H9 (cell line): ENCODE measurements at regions not wholly inside any gene's neighbourhood (a gene's known extent, or its start where the extent isn't known, plus 50 kb on each side); places are given as distances from the start of the nearest gene placed in this dataset.

Experiments
- DNase-seq: peaks from one replicate; pipeline ENCODE4 v3.0.0-alpha.2; 2017
- H2AFZ ChIP-seq: one replicate; pipeline ENCODE4 v1.6.1; 2013; ENCODE audit warnings: mild to moderate bottlenecking, low read length, control low read depth, moderate library complexity
- H2AK5ac ChIP-seq: 2 replicates; pipeline ENCODE4 v1.6.1; 2013; ENCODE audit warnings: low read length, control low read depth, mixed read lengths; ENCODE audit not compliant: insufficient read length
- H2BK120ac ChIP-seq: one replicate; pipeline ENCODE4 v1.6.1; 2013; ENCODE audit warnings: low read depth, mild to moderate bottlenecking, low read length, control low read depth, inconsistent platforms; ENCODE audit not compliant: poor library complexity, severe bottlenecking
- H2BK12ac ChIP-seq: 2 replicates; pipeline ENCODE4 v1.6.1; 2013; ENCODE audit warnings: low read length, control low read depth, mixed read lengths, low read depth; ENCODE audit not compliant: insufficient read length
- H2BK15ac ChIP-seq: 2 replicates; pipeline ENCODE4 v1.6.1; 2013; ENCODE audit warnings: low read depth, low read length, control low read depth
- H2BK20ac ChIP-seq: one replicate; pipeline ENCODE4 v1.6.1; 2013; ENCODE audit warnings: low read depth, mild to moderate bottlenecking, low read length, control low read depth, inconsistent platforms; ENCODE audit not compliant: poor library complexity, severe bottlenecking
- H2BK5ac ChIP-seq: 2 replicates; pipeline ENCODE4 v1.6.1; 2013; ENCODE audit warnings: low read length, control low read depth, mixed read lengths; ENCODE audit not compliant: insufficient read length
- H3K14ac ChIP-seq: 2 replicates; pipeline ENCODE4 v1.6.1; 2013; ENCODE audit warnings: low read length, control low read depth; ENCODE audit not compliant: insufficient read depth
- H3K18ac ChIP-seq: 2 replicates; pipeline ENCODE4 v1.6.1; 2013; ENCODE audit warnings: low read depth, mild to moderate bottlenecking, mixed read lengths, low read length, control low read depth; ENCODE audit not compliant: insufficient read length
- H3K23ac ChIP-seq: 2 replicates; pipeline ENCODE4 v1.6.1; 2013; ENCODE audit warnings: low read length, control low read depth, mixed read lengths, low read depth; ENCODE audit not compliant: insufficient read length
- H3K23me2 ChIP-seq: 2 replicates; pipeline ENCODE4 v1.6.1; 2013; ENCODE audit warnings: low read depth, mild to moderate bottlenecking, mixed read lengths, low read length, control low read depth; ENCODE audit not compliant: insufficient read length, poor library complexity, severe bottlenecking
- H3K27ac ChIP-seq: 2 replicates; pipeline ENCODE4 v1.5.1; 2013; ENCODE audit warnings: low read length, control low read depth, mixed read lengths, low read depth; ENCODE audit not compliant: insufficient read length
- H3K27me3 ChIP-seq: 2 replicates; pipeline ENCODE4 v1.6.1; 2013; ENCODE audit warnings: low read length, control low read depth, inconsistent platforms; ENCODE audit not compliant: insufficient read depth
- H3K4ac ChIP-seq: 2 replicates; pipeline ENCODE4 v1.6.1; 2013; ENCODE audit warnings: low read depth, mild to moderate bottlenecking, control low read depth, inconsistent platforms, low read length, moderate library complexity
- H3K4me1 ChIP-seq: 2 replicates; pipeline ENCODE4 v1.6.1; 2013; ENCODE audit warnings: low read length, control low read depth, inconsistent platforms; ENCODE audit not compliant: insufficient read depth
- H3K4me2 ChIP-seq: 2 replicates; pipeline ENCODE4 v1.6.1; 2013; ENCODE audit warnings: low read length, control low read depth, mixed read lengths; ENCODE audit not compliant: insufficient read length, insufficient read depth
- H3K56ac ChIP-seq: 2 replicates; pipeline ENCODE4 v1.6.1; 2013; ENCODE audit warnings: low read depth, mild to moderate bottlenecking, mixed read lengths, low read length, control low read depth; ENCODE audit not compliant: insufficient read length
- H3K79me1 ChIP-seq: 2 replicates; pipeline ENCODE4 v1.6.1; 2013; ENCODE audit warnings: low read depth, mild to moderate bottlenecking, moderate library complexity, low read length, control low read depth, inconsistent platforms; ENCODE audit not compliant: insufficient read depth, poor library complexity, severe bottlenecking
- H3K79me2 ChIP-seq: 2 replicates; pipeline ENCODE4 v1.6.1; 2013; ENCODE audit warnings: low read length, control low read depth, inconsistent platforms; ENCODE audit not compliant: insufficient read depth
- H3K9ac ChIP-seq: 2 replicates; pipeline ENCODE4 v1.6.1; 2013; ENCODE audit warnings: low read length, control low read depth, mixed read lengths; ENCODE audit not compliant: insufficient read length; ENCODE audit errors: extremely low read depth
- H3K9me3 ChIP-seq: one replicate; pipeline ENCODE4 v1.6.1; 2013; ENCODE audit warnings: low read depth, low read length, inconsistent platforms; ENCODE audit not compliant: control insufficient read depth
- H3T11ph ChIP-seq: one replicate; pipeline ENCODE4 v1.6.1; 2013; ENCODE audit warnings: mild to moderate bottlenecking, low read length, control low read depth, inconsistent platforms
- H4K20me1 ChIP-seq: one replicate; pipeline ENCODE4 v1.6.1; 2013; ENCODE audit not compliant: control insufficient read depth, insufficient read length, insufficient read depth
- H4K5ac ChIP-seq: 2 replicates; pipeline ENCODE4 v1.6.1; 2013; ENCODE audit warnings: low read depth, mild to moderate bottlenecking, mixed read lengths, low read length, control low read depth; ENCODE audit not compliant: insufficient read length
- H4K8ac ChIP-seq: replicated peaks from 2 replicates; pipeline ENCODE4 v1.6.1; 2013; ENCODE audit warnings: low read length, control low read depth, mixed read lengths, low read depth; ENCODE audit not compliant: insufficient read length
- H4K91ac ChIP-seq: 2 replicates; pipeline ENCODE4 v1.6.1; 2013; ENCODE audit warnings: low read depth, mild to moderate bottlenecking, moderate library complexity, mixed read lengths, low read length, control low read depth; ENCODE audit not compliant: insufficient read length
- H3K27ac Mint-ChIP-seq, 3 experiments: 2 replicates in 2 of 3; 3 replicates in 1 of 3; pipeline ENCODE4 v1.8.0; 2020 to 2021; ENCODE audit warnings: mixed read lengths in 3 of 3, mild to moderate bottlenecking in 1 of 3, moderate library complexity in 1 of 3
- H3K27me3 Mint-ChIP-seq: 2 replicates; pipeline ENCODE4 v1.8.0; 2021; ENCODE audit warnings: low read depth, mild to moderate bottlenecking, moderate library complexity, mixed read lengths
- H3K36me3 Mint-ChIP-seq, 3 experiments: 2 replicates in 2 of 3; 3 replicates in 1 of 3; pipeline ENCODE4 v1.8.0; 2020 to 2021; ENCODE audit warnings: low read depth in 3 of 3, mixed read lengths in 3 of 3; ENCODE audit not compliant: insufficient read depth in 1 of 3
- H3K4me1 Mint-ChIP-seq, 2 experiments: 2 replicates each; pipeline ENCODE4 v1.8.0; 2020; ENCODE audit warnings: mixed read lengths in 2 of 2
- H3K4me3 Mint-ChIP-seq, 2 experiments: 2 replicates in 1 of 2; 3 replicates in 1 of 2; pipeline ENCODE4 v1.8.0; 2020 to 2021; ENCODE audit warnings: mild to moderate bottlenecking in 2 of 2, mixed read lengths in 2 of 2, moderate library complexity in 1 of 2
- H3K9me3 Mint-ChIP-seq, 2 experiments: 2 replicates in 1 of 2; 3 replicates in 1 of 2; pipeline ENCODE4 v1.8.0; 2020; ENCODE audit warnings: mild to moderate bottlenecking in 2 of 2, mixed read lengths in 2 of 2, moderate library complexity in 1 of 2
- WGBS: extraction: QIAGEN DNeasy Blood & Tissue Kit; methylation state at CpG from one replicate; pipeline ENCODE4 v1.1.7; 2013; ENCODE audit warnings: missing lambda C conversion rate, low lambda C conversion rate, mixed read lengths; ENCODE audit not compliant: insufficient read length; ENCODE audit errors: extremely low coverage; 5-methylcytosine and 5-hydroxymethylcytosine counted together
- TF ChIP-seq, protein P1 (sequence below): fragments of 200-600 bp; sonication (generic); conservative IDR thresholded peaks from 3 replicates; pipeline ENCODE4 v1.8.0; 2021; ENCODE audit warnings: antibody characterized with exemption, mild to moderate bottlenecking

DNA sequence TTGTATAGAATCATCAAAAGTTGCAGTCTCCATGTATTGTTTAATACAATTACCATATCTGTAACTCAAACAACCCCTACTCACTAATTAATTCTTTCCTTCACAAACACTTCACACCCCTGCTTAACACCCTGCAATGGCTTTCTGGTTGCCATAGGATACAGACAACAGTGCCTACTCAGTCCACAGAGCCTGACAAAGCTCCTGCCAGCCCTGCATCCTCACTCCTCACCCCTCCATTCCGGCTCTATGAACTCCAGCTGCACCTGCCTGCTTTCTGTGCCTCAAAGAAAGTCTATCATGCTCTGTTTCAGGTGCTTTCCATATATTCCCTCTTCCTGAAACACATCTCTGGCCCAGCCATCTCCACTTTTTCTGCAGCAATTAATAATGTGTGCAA is 253.4 kb downstream of the HACE1 start:
- Histone ChIP-seq H4K5ac (no peak overlapping the region), H3K4ac (no peak overlapping the region), H2BK20ac (no peak overlapping the region), H2AK5ac (no peak overlapping the region), H3K9me3 (no peaks in the 10 kb centered on the region), H3K27me3 (no peaks in the 10 kb centered on the region), H3K27ac (no peak overlapping the region), H3K79me1 (no peaks in the 10 kb centered on the region), H2AFZ (no peak overlapping the region), H2BK15ac (no peak overlapping the region), H3K79me2 (no peaks in the 10 kb centered on the region), H2BK120ac (no peak overlapping the region), H3K9ac (no peak overlapping the region), H2BK12ac (no peak overlapping the region), H3K4me1 (no peaks in the 10 kb centered on the region), H3K23me2 (no peaks in the 10 kb centered on the region), H3K14ac (no peak overlapping the region), H3K18ac (no peak overlapping the region), H3K4me2 (no peak overlapping the region), H3K23ac (no peak overlapping the region), H4K20me1 (no peaks in the 10 kb centered on the region), H4K8ac (no peak overlapping the region), H3K56ac (no peak overlapping the region), H3T11ph (no peak overlapping the region), H2BK5ac (no peak overlapping the region), H4K91ac (no peak overlapping the region)
- TF ChIP-seq, protein P1, sequence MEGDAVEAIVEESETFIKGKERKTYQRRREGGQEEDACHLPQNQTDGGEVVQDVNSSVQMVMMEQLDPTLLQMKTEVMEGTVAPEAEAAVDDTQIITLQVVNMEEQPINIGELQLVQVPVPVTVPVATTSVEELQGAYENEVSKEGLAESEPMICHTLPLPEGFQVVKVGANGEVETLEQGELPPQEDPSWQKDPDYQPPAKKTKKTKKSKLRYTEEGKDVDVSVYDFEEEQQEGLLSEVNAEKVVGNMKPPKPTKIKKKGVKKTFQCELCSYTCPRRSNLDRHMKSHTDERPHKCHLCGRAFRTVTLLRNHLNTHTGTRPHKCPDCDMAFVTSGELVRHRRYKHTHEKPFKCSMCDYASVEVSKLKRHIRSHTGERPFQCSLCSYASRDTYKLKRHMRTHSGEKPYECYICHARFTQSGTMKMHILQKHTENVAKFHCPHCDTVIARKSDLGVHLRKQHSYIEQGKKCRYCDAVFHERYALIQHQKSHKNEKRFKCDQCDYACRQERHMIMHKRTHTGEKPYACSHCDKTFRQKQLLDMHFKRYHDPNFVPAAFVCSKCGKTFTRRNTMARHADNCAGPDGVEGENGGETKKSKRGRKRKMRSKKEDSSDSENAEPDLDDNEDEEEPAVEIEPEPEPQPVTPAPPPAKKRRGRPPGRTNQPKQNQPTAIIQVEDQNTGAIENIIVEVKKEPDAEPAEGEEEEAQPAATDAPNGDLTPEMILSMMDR: no peak
- Mint-ChIP-seq H3K4me1 (peaks cover 0 to 3% of the 10 kb centered on the region in 2 experiments; a peak in 2 of 4 replicates), H3K27ac (peak overlapping the region in 1 of 3 experiments; percentile 5; a peak in 1 of 7 replicates), H3K36me3 (no peaks in the 10 kb centered on the region), H3K9me3 (no peaks in the 10 kb centered on the region), H3K4me3 (no peak overlapping the region), H3K27me3 (no peaks in the 10 kb centered on the region)
- DNase-seq: peak; percentile 34
- no CpG with 5 or more reads among the region's 1 CpG for WGBS
